ENCODE measurements at regions not wholly inside any gene's neighbourhood (a gene's known extent, or its start where the extent isn't known, plus 50 kb on each side); places are given as distances from the start of the nearest gene placed in this dataset.

- TF ChIP-seq CTCF (conservative IDR thresholded peaks at IDR 0.05; ENCODE audit: low read length) (no peak), EZH2phosphoT487 (IDR thresholded peaks at IDR 0.05; ENCODE audit: borderline replicate concordance, low read depth, low read length) (no peak)
Observed at GRCh38 chr5:93082981-93083380, 498.0 kb downstream of the NR2F1-AS1 start.

Measured in OCI-LY7 (cell line).